ENCODE measurements at regions not wholly inside any gene's neighbourhood (a gene's known extent, or its start where the extent isn't known, plus 50 kb on each side); places are given as distances from the start of the nearest gene placed in this dataset.

- TF ChIP-seq CTCF (conservative IDR thresholded peaks at IDR 0.05 in 1 of 2, IDR thresholded peaks at IDR 0.05 in 1 of 2; ENCODE audit: low read depth in 1 of 2, low read length in 2 of 2) = no peak
- no peak for TF ChIP-seq EZH2 (IDR thresholded peaks at IDR 0.05; ENCODE audit: low read length, missing control alignments)
Observed at GRCh38 chr1:117794073-117794472, 135.3 kb downstream of the GDAP2 start.
